CD14-positive monocyte (primary cell): ENCODE measurements at regions not wholly inside any gene's neighbourhood (a gene's known extent, or its start where the extent isn't known, plus 50 kb on each side); places are given as distances from the start of the nearest gene placed in this dataset.

Experiments used
- DNase-seq, 3 donors: peaks; one replicate each; pipeline ENCODE4 v3.0.0-alpha.2; 2011 to 2022
- H2AFZ ChIP-seq: 2 replicates; pipeline ENCODE4 v1.6.0; 2012; ENCODE audit warnings: mild to moderate bottlenecking, low read depth, low read length, inconsistent platforms; ENCODE audit not compliant: insufficient read depth, poor library complexity, severe bottlenecking
- H3K27ac ChIP-seq, 2 donors: 1 replicate in 1 of 2; 2 replicates in 1 of 2; pipeline ENCODE4 v1.5.1; 2012 to 2013; ENCODE audit warnings: low read length in 2 of 2, control low read depth in 1 of 2, inconsistent platforms in 1 of 2, low read depth in 1 of 2, mild to moderate bottlenecking in 1 of 2
- H3K27me3 ChIP-seq, 2 donors: one replicate each; pipeline versions ENCODE4 v1.6.0 to v1.6.1; 2011 to 2013; ENCODE audit warnings: low read length in 2 of 2; ENCODE audit not compliant: control insufficient read depth in 2 of 2, insufficient read depth in 2 of 2
- H3K36me3 ChIP-seq, 2 donors: replicated peaks in 1 of 2; 1 replicate in 1 of 2; 2 replicates in 1 of 2; pipeline versions ENCODE4 v1.5.1 to v1.6.1; 2012 to 2013; ENCODE audit warnings: low read length in 2 of 2, control low read depth in 1 of 2, inconsistent platforms in 1 of 2, mild to moderate bottlenecking in 1 of 2; ENCODE audit not compliant: insufficient read depth in 2 of 2, control insufficient read depth in 1 of 2
- H3K4me1 ChIP-seq, 2 donors: 1 replicate in 1 of 2; 2 replicates in 1 of 2; pipeline versions ENCODE4 v1.5.1 to v1.6.1; 2012 to 2013; ENCODE audit warnings: low read length in 2 of 2, control low read depth in 1 of 2, inconsistent platforms in 1 of 2, mild to moderate bottlenecking in 1 of 2, moderate library complexity in 1 of 2; ENCODE audit not compliant: insufficient read depth in 2 of 2, control insufficient read depth in 1 of 2
- H3K4me2 ChIP-seq: replicated peaks from 2 replicates; pipeline ENCODE3; 2012; ENCODE audit warnings: low read length, moderate library complexity, mild to moderate bottlenecking; ENCODE audit not compliant: poor library complexity, severe bottlenecking; ENCODE audit errors: extremely low read depth
- H3K4me3 ChIP-seq, 3 experiments: fragments of 200-600 bp in 1 of 3; sonication (generic) in 1 of 3; replicated peaks in 1 of 3; 1 replicate in 2 of 3; 2 replicates in 1 of 3; pipeline ENCODE4 v1.5.1; 2011 to 2013; ENCODE audit warnings: low read length in 3 of 3, mild to moderate bottlenecking in 3 of 3, control low read depth in 2 of 3, low read depth in 2 of 3, inconsistent platforms in 1 of 3, moderate library complexity in 1 of 3
- H3K79me2 ChIP-seq: 2 replicates; pipeline ENCODE4 v1.6.0; 2012; ENCODE audit warnings: mild to moderate bottlenecking, control low read depth, inconsistent platforms, low read length, moderate library complexity; ENCODE audit not compliant: insufficient read depth
- H3K9ac ChIP-seq: 2 replicates; pipeline ENCODE4 v1.6.0; 2017; ENCODE audit warnings: low read length, mild to moderate bottlenecking; ENCODE audit not compliant: insufficient read depth, poor library complexity, severe bottlenecking
- H3K9me3 ChIP-seq, 2 donors: replicated peaks in 1 of 2; 1 replicate in 1 of 2; 2 replicates in 1 of 2; pipeline versions ENCODE4 v1.5.1 to v1.6.1; 2012 to 2013; ENCODE audit warnings: low read length in 2 of 2, control low read depth in 1 of 2; ENCODE audit not compliant: control insufficient read depth in 1 of 2, insufficient read depth in 1 of 2
- H4K20me1 ChIP-seq: 2 replicates; pipeline ENCODE4 v1.6.0; 2012; ENCODE audit warnings: mild to moderate bottlenecking, low read length, control low read depth, moderate library complexity; ENCODE audit not compliant: insufficient read depth
- H3K27ac Mint-ChIP-seq, 7 donors: one replicate each; pipeline ENCODE4 v1.8.0; 2020; ENCODE audit warnings: mild to moderate bottlenecking in 7 of 7, mixed read lengths in 7 of 7, moderate library complexity in 6 of 7, inconsistent platforms in 2 of 7
- H3K27me3 Mint-ChIP-seq, 3 donors: one replicate each; pipeline ENCODE4 v1.8.0; 2021 to 2022; ENCODE audit warnings: low read depth in 3 of 3, mild to moderate bottlenecking in 3 of 3, mixed read lengths in 3 of 3, moderate library complexity in 3 of 3, inconsistent platforms in 1 of 3
- H3K36me3 Mint-ChIP-seq, 2 donors: one replicate each; pipeline ENCODE4 v1.8.0; 2020; ENCODE audit warnings: mixed read lengths in 2 of 2, inconsistent platforms in 1 of 2, mild to moderate bottlenecking in 1 of 2
- H3K4me1 Mint-ChIP-seq: one replicate; pipeline ENCODE4 v1.8.0; 2020; ENCODE audit warnings: mild to moderate bottlenecking, mixed read lengths
- H3K4me3 Mint-ChIP-seq, 2 donors: one replicate each; pipeline ENCODE4 v1.8.0; 2020; ENCODE audit warnings: mild to moderate bottlenecking in 2 of 2, mixed read lengths in 2 of 2, moderate library complexity in 1 of 2
- H3K9me3 Mint-ChIP-seq, 7 donors: one replicate each; pipeline ENCODE4 v1.8.0; 2020 to 2022; ENCODE audit warnings: mixed read lengths in 7 of 7, mild to moderate bottlenecking in 6 of 7, moderate library complexity in 6 of 7, inconsistent platforms in 2 of 7
- CTCF ChIP-seq: fragments of 200-600 bp; IDR thresholded peaks from one replicate; pipeline ENCODE4 v1.8.0; 2022; ENCODE audit warnings: antibody characterized with exemption, mild to moderate bottlenecking
- WGBS: methylation state at CpG from one replicate; pipeline ENCODE4 v1.1.5; 2013; ENCODE audit warnings: missing lambda C conversion rate; ENCODE audit not compliant: insufficient coverage; 5-methylcytosine and 5-hydroxymethylcytosine counted together
- intact Hi-C, 2 donors: fragments of 100-400 bp; cut with micrococcal nuclease; formaldehyde crosslinking; loops; one replicate each; pipeline versions ENCODE4 v1.15.0 to v1.15.1; 2023

GRCh38 chr16:79911660-79912059 is 311.1 kb upstream of the MAF start:
- Histone ChIP-seq H3K9me3 (no peaks in the 10 kb centered on the region), H3K27me3 (no peaks in the 10 kb centered on the region), H3K4me3 (no peak overlapping the region), H3K36me3 (no peaks in the 10 kb centered on the region), H3K27ac (no peak overlapping the region), H3K4me2 (no peak overlapping the region), H2AFZ (no peak overlapping the region), H4K20me1 (no peaks in the 10 kb centered on the region), H3K79me2 (no peaks in the 10 kb centered on the region), H3K4me1 (no peaks in the 10 kb centered on the region), H3K9ac (no peak overlapping the region)
- intact Hi-C loops: no loop called here
- no peak for DNase-seq
- H3K4me1 Mint-ChIP-seq: no peaks in the 10 kb centered on the region
- H3K36me3 Mint-ChIP-seq: no peaks in the 10 kb centered on the region
- H3K27ac Mint-ChIP-seq: no peak overlapping the region
- no peak overlapping the region for H3K4me3 Mint-ChIP-seq
- WGBS: no CpG with 5 or more reads among the region's 2 CpGs
- no peaks in the 10 kb centered on the region for H3K27me3 Mint-ChIP-seq
- TF ChIP-seq CTCF: no peak
- H3K9me3 Mint-ChIP-seq: peaks cover 0 to 2% (median 0%) of the 10 kb centered on the region in 7 donors

- Mint-ChIP-seq H3K9me3 (peaks cover 0 to 2% (median 0%) of the 10 kb centered on the region in 7 donors), H3K36me3 (no peaks in the 10 kb centered on the region), H3K4me1 (no peaks in the 10 kb centered on the region), H3K27ac (no peak overlapping the region), H3K4me3 (no peak overlapping the region), H3K27me3 (peaks cover 0 to 2% (median 0%) of the 10 kb centered on the region in 3 donors)
- Histone ChIP-seq H3K36me3 (no peaks in the 10 kb centered on the region), H3K79me2 (no peaks in the 10 kb centered on the region), H3K4me3 (no peak overlapping the region), H3K27me3 (no peaks in the 10 kb centered on the region), H3K27ac (no peak overlapping the region), H3K9ac (no peak overlapping the region), H3K4me1 (no peaks in the 10 kb centered on the region), H2AFZ (no peak overlapping the region), H3K9me3 (no peaks in the 10 kb centered on the region), H3K4me2 (no peak overlapping the region), H4K20me1 (no peaks in the 10 kb centered on the region)
- DNase-seq: no peak
- 93% methylated on average over 6 of the region's 7 CpGs for WGBS
- no peak for TF ChIP-seq CTCF
- intact Hi-C loops: no loop called here
These were observed 309.0 kb upstream of the MAF start for GRCh38 chr16:79909571-79909970.
